ENCODE measurements at regions not wholly inside any gene's neighbourhood (a gene's known extent, or its start where the extent isn't known, plus 50 kb on each side); places are given as distances from the start of the nearest gene placed in this dataset.

DNA sequence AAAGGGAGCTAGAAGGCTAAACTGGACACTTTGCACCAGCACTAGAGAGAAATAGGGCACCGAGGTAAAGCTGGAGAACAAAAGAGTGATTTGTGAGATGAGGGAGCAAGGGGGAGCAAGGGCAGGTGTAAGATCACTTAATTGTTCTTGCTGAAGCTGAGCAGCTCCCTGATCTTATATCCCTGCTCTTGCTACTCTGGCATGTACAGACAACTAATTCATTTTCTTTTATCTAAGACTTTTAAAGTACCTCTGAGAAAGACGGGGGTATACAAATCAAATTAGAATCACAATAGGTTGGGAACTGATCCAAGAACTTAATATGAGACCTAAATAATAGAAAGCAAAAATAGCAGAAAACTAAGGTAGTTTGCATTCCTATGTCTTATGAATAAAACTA lies 381.7 kb upstream of the POU3F2 start:
- H3K9me3 ChIP-seq (ENCODE audit: control insufficient read depth in 2 of 2, low read length in 2 of 2), result no peaks in the 10 kb centered on the region
- H3K4me3 Mint-ChIP-seq, result no peak overlapping the region
- no peaks in the 10 kb centered on the region for H3K27me3 Mint-ChIP-seq
- H3K4me3 ChIP-seq (ENCODE audit: low read depth, low read length), result no peak overlapping the region
- no peaks in the 10 kb centered on the region for H3K36me3 ChIP-seq (ENCODE audit: control insufficient read depth, insufficient read depth, low read length)
- ATAC-seq (ENCODE audit: low read depth in 2 of 2), result no peak
- no peaks in the 10 kb centered on the region for H3K4me1 Mint-ChIP-seq
- H3K4me1 ChIP-seq (ENCODE audit: control insufficient read depth, insufficient read depth, low read length, poor library complexity, severe bottlenecking), result no peaks in the 10 kb centered on the region
- no peak for DNase-seq
- H3K9me3 Mint-ChIP-seq, result peaks cover 0 to 6% (median 0%) of the 10 kb centered on the region in 7 donors
- H3K27ac Mint-ChIP-seq, result no peak overlapping the region
- H3K27me3 ChIP-seq (ENCODE audit: control insufficient read depth, insufficient read depth, low read length), result no peaks in the 10 kb centered on the region
- no peaks in the 10 kb centered on the region for H3K36me3 Mint-ChIP-seq
- no peak overlapping the region for H3K27ac ChIP-seq (ENCODE audit: insufficient read depth, low read length, poor library complexity, severe bottlenecking)

DNA sequence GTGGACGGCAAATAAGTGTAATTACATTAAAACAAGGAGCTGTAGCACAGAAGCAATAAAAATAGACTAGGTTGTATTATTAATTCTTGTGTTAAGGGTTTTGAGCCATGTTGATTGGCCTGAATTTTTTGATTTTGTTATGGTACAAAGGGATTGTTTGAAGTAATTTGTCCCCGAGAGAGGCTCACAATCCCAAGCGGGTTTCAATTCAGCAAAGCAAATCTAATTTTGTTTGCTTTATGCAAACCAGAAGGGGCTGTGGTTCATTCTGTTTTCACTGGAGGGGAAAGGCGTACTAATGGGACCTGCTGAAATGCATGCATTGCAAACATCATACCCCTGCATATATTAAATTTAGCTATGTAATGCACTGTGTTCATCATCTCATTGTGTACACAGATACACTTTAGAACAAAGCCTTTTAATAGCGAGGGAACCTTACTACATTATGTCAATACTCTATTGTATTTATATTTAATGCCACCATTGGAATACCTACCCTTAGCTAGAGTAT lies 379.5 kb upstream of the POU3F2 start:
- no peaks in the 10 kb centered on the region for H3K9me3 ChIP-seq (ENCODE audit: control insufficient read depth in 2 of 2, low read length in 2 of 2)
- no peaks in the 10 kb centered on the region for H3K36me3 Mint-ChIP-seq
- no peak for DNase-seq
- H3K27me3 ChIP-seq (ENCODE audit: control insufficient read depth, insufficient read depth, low read length), result no peaks in the 10 kb centered on the region
- no peaks in the 10 kb centered on the region for H3K4me1 ChIP-seq (ENCODE audit: control insufficient read depth, insufficient read depth, low read length, poor library complexity, severe bottlenecking)
- peaks cover 0 to 6% (median 0%) of the 10 kb centered on the region in 7 donors for H3K9me3 Mint-ChIP-seq
- no peak overlapping the region for H3K27ac ChIP-seq (ENCODE audit: insufficient read depth, low read length, poor library complexity, severe bottlenecking)
- no peaks in the 10 kb centered on the region for H3K4me1 Mint-ChIP-seq
- H3K36me3 ChIP-seq (ENCODE audit: control insufficient read depth, insufficient read depth, low read length), result no peaks in the 10 kb centered on the region
- no peaks in the 10 kb centered on the region for H3K27me3 Mint-ChIP-seq
- no peak overlapping the region for H3K4me3 Mint-ChIP-seq
- ATAC-seq (ENCODE audit: low read depth in 2 of 2), result no peak
- no peak overlapping the region for H3K4me3 ChIP-seq (ENCODE audit: low read depth, low read length)
- peak overlapping the region in 1 of 3 donors; percentile 50 for H3K27ac Mint-ChIP-seq

DNA sequence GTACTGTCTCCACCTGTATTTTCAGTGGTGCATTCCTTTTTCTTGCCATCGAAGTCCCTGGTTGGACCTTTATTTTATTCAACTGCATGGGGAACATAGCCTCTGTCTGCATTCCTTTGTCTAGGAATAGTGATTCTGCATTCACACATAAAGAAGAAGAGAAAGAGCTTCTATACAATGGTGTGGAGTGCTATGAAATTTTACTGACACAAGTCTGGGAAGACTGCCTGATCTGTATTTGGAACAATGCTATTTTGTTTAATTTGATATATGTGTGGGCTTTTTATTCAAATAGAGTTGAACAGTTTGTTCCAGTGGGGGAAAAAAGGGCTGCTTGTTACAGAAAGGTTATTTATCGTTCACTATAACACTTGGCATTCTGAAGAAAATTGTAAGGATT lies 375.7 kb upstream of the POU3F2 start:
- no peaks in the 10 kb centered on the region for H3K36me3 ChIP-seq (ENCODE audit: control insufficient read depth, insufficient read depth, low read length)
- no peak overlapping the region for H3K27ac Mint-ChIP-seq
- no peaks in the 10 kb centered on the region for H3K9me3 Mint-ChIP-seq
- DNase-seq (no peak), ATAC-seq (ENCODE audit: low read depth in 2 of 2) (no peak)
- no peaks in the 10 kb centered on the region for H3K4me1 Mint-ChIP-seq
- no peaks in the 10 kb centered on the region for H3K9me3 ChIP-seq (ENCODE audit: control insufficient read depth in 2 of 2, low read length in 2 of 2)
- peaks cover 4% of the 10 kb centered on the region for H3K27me3 Mint-ChIP-seq
- H3K4me3 ChIP-seq (ENCODE audit: low read depth, low read length), result no peak overlapping the region
- H3K27me3 ChIP-seq (ENCODE audit: control insufficient read depth, insufficient read depth, low read length), result no peaks in the 10 kb centered on the region
- H3K36me3 Mint-ChIP-seq, result no peaks in the 10 kb centered on the region
- no peaks in the 10 kb centered on the region for H3K4me1 ChIP-seq (ENCODE audit: control insufficient read depth, insufficient read depth, low read length, poor library complexity, severe bottlenecking)
- H3K4me3 Mint-ChIP-seq, result no peak overlapping the region
- H3K27ac ChIP-seq (ENCODE audit: insufficient read depth, low read length, poor library complexity, severe bottlenecking), result no peak overlapping the region

DNA sequence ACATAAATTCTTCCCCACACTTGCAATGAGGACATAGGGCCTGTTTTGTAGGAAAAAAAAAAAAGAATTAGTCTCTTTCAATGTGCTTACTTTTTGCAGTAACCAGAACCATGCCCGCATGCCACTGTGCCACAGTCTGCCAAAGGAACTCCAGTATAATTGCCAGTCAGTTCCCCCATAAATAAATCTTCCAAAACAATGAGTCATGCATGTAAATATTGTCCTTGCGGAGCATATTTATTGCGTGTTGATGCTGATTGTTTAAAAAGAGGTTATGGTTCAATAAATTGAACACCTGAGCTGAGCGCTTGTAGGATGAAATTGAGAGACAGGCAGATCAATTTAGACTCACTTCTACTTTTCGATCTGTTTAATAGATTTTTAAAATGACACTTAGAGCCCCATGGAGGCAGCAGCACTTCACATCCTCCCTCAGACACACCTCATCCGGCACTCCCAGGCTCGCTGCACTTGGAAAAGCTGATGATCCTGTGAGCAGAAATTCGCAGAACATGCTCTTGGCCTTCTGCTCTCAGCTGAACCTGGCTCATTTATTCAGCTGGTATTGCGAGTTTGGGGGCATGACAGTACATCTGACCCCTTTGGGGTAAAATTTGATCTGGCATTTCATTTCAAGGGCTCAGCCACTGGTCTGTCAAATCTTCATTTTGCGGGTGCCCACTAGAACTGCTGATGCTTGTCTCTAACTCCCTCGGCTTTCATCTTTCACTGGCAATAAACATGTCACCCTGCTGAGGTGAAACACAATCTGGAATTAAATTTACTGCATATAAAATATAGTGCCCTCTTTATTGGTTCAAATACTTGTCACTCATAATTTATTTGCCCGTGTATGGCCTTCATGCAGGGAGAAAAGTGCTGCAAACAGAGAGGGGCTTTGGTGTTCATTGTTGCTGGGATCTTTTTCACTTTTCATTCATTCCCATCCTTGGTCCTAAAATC lies 371.1 kb upstream of the POU3F2 start:
- H3K27me3 ChIP-seq (ENCODE audit: control insufficient read depth, insufficient read depth, low read length), result no peaks in the 10 kb centered on the region
- peaks cover 0 to 4% (median 0%) of the 10 kb centered on the region in 7 donors for H3K9me3 Mint-ChIP-seq

DNA sequence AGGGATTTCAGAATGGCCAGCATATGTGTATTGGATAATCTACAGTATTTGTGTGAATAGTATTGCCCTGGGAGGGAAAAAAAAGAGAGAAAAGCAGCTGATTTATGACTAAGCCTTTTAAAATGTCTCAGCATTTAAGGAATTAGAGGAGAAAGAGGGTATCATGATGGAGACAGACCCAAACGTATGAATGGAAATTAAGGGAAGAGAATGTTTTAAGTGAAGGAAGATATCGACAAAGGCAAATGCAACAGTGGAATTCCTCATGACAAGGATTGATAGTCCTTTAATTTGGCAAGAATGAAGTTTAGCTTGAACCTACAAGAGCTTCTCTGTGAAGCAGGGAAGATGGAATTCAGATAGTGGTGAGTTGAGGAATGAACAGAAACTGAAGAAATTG lies 367.3 kb upstream of the POU3F2 start:
- Histone ChIP-seq H3K4me3 (ENCODE audit: low read depth, low read length) (no peak overlapping the region), H3K27ac (ENCODE audit: insufficient read depth, low read length, poor library complexity, severe bottlenecking) (no peak overlapping the region), H3K9me3 (ENCODE audit: control insufficient read depth in 2 of 2, low read length in 2 of 2) (peaks cover 0 to 4% of the 10 kb centered on the region in 2 experiments), H3K27me3 (ENCODE audit: control insufficient read depth, insufficient read depth, low read length) (no peaks in the 10 kb centered on the region), H3K4me1 (ENCODE audit: control insufficient read depth, insufficient read depth, low read length, poor library complexity, severe bottlenecking) (no peaks in the 10 kb centered on the region), H3K36me3 (ENCODE audit: control insufficient read depth, insufficient read depth, low read length) (no peaks in the 10 kb centered on the region)
- DNase-seq (no peak), ATAC-seq (ENCODE audit: low read depth in 2 of 2) (no peak)
- Mint-ChIP-seq H3K4me3 (no peak overlapping the region), H3K27me3 (peaks cover 2% of the 10 kb centered on the region), H3K4me1 (no peaks in the 10 kb centered on the region), H3K9me3 (peaks cover 0 to 10% (median 4%) of the 10 kb centered on the region in 7 donors), H3K27ac (no peak overlapping the region), H3K36me3 (no peaks in the 10 kb centered on the region)

More for the DNA sequence above, 371.1 kb upstream of the POU3F2 start:
- no peaks in the 10 kb centered on the region for H3K36me3 ChIP-seq (ENCODE audit: control insufficient read depth, insufficient read depth, low read length)
- Mint-ChIP-seq H3K36me3 (no peaks in the 10 kb centered on the region), H3K4me1 (no peaks in the 10 kb centered on the region), H3K27ac (no peak overlapping the region), H3K27me3 (peaks cover 4% of the 10 kb centered on the region), H3K4me3 (no peak overlapping the region)
- no peak overlapping the region for H3K27ac ChIP-seq (ENCODE audit: insufficient read depth, low read length, poor library complexity, severe bottlenecking)
- no peaks in the 10 kb centered on the region for H3K4me1 ChIP-seq (ENCODE audit: control insufficient read depth, insufficient read depth, low read length, poor library complexity, severe bottlenecking)
- no peak for DNase-seq
- H3K9me3 ChIP-seq (ENCODE audit: control insufficient read depth in 2 of 2, low read length in 2 of 2), result no peaks in the 10 kb centered on the region
- no peak for ATAC-seq (ENCODE audit: low read depth in 2 of 2)
- H3K4me3 ChIP-seq (ENCODE audit: low read depth, low read length), result no peak overlapping the region

DNA sequence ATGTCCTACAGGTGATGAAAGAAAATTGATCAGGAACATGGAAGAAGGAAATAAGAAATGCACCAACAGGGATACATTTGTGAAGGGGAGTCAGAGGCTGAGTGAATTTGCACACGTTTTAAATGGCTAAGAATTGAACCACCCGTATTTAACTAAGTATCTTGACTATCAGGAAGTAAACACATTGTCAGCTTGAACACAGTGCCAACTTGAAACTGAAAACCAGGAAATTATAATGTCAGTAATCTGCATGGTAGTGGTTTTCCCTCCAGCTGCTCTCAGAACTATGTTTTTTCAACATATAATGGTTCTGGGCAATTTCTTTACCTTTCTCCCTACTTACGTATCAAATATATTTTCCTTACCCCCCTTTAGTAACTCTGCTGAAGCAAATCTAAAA lies 366.5 kb upstream of the POU3F2 start:
- Histone ChIP-seq H3K27ac (ENCODE audit: insufficient read depth, low read length, poor library complexity, severe bottlenecking) (no peak overlapping the region), H3K4me1 (ENCODE audit: control insufficient read depth, insufficient read depth, low read length, poor library complexity, severe bottlenecking) (no peaks in the 10 kb centered on the region), H3K4me3 (ENCODE audit: low read depth, low read length) (no peak overlapping the region), H3K36me3 (ENCODE audit: control insufficient read depth, insufficient read depth, low read length) (no peaks in the 10 kb centered on the region), H3K9me3 (ENCODE audit: control insufficient read depth in 2 of 2, low read length in 2 of 2) (peaks cover 0 to 4% of the 10 kb centered on the region in 2 experiments), H3K27me3 (ENCODE audit: control insufficient read depth, insufficient read depth, low read length) (no peaks in the 10 kb centered on the region)
- H3K36me3 Mint-ChIP-seq, result no peaks in the 10 kb centered on the region
- peaks cover 1 to 14% (median 4%) of the 10 kb centered on the region in 7 donors for H3K9me3 Mint-ChIP-seq
- no peaks in the 10 kb centered on the region for H3K27me3 Mint-ChIP-seq
- no peaks in the 10 kb centered on the region for H3K4me1 Mint-ChIP-seq
- H3K27ac Mint-ChIP-seq, result no peak overlapping the region
- no peak overlapping the region for H3K4me3 Mint-ChIP-seq
- no peak for ATAC-seq (ENCODE audit: low read depth in 2 of 2)
- no peak for DNase-seq

DNA sequence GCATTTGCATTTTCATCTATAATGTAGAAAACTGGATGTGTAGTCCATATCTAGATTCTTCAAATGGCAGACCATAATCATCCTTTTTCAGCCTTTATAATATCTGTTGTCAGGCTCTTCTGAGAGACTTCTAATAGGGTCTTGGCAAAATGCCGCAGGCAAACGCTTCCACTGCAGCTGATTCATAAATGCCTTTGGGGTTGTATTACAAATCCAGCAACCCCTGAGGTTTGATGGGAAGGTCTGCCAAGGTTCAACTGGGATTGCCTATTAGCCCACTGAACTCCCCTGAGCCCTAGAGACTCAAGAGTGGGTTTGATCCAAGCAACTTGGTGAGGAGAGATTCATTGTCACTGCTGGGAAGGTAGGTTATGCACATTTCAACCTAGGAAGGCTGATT lies 365.2 kb upstream of the POU3F2 start:
- H3K36me3 Mint-ChIP-seq, result no peaks in the 10 kb centered on the region
- Histone ChIP-seq H3K9me3 (ENCODE audit: control insufficient read depth in 2 of 2, low read length in 2 of 2) (peaks cover 0 to 4% of the 10 kb centered on the region in 2 experiments), H3K27ac (ENCODE audit: insufficient read depth, low read length, poor library complexity, severe bottlenecking) (no peak overlapping the region), H3K36me3 (ENCODE audit: control insufficient read depth, insufficient read depth, low read length) (no peaks in the 10 kb centered on the region), H3K27me3 (ENCODE audit: control insufficient read depth, insufficient read depth, low read length) (no peaks in the 10 kb centered on the region), H3K4me1 (ENCODE audit: control insufficient read depth, insufficient read depth, low read length, poor library complexity, severe bottlenecking) (no peaks in the 10 kb centered on the region), H3K4me3 (ENCODE audit: low read depth, low read length) (no peak overlapping the region)
- peaks cover 1 to 14% (median 4%) of the 10 kb centered on the region in 7 donors for H3K9me3 Mint-ChIP-seq
- H3K4me3 Mint-ChIP-seq, result no peak overlapping the region
- no peak overlapping the region for H3K27ac Mint-ChIP-seq
- DNase-seq, result no peak
- H3K27me3 Mint-ChIP-seq, result no peaks in the 10 kb centered on the region
- H3K4me1 Mint-ChIP-seq, result no peaks in the 10 kb centered on the region
- ATAC-seq (ENCODE audit: low read depth in 2 of 2), result no peak

DNA sequence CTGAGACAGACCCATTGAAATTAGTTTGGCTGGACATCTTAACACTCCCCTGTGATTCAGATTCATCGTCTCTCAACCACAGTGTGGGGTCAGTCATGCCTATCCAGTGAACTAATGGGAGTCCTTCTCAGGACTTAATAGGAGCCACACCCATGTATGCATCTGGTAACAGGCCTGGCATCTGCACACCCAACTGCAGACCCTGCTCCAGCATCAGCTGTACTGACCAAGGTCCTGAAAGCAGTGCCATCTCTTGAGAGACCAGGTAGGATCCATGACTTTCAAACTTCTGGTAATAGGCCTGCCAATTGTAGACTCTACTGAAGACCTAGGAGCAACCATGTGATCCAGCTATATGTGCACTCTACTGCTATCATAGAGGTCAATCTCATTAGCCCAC lies 363.6 kb upstream of the POU3F2 start:
- no peak overlapping the region for H3K4me3 Mint-ChIP-seq
- H3K36me3 Mint-ChIP-seq, result no peaks in the 10 kb centered on the region
- H3K27me3 Mint-ChIP-seq, result no peaks in the 10 kb centered on the region
- ATAC-seq (ENCODE audit: low read depth in 2 of 2) (no peak), DNase-seq (no peak)
- H3K27me3 ChIP-seq (ENCODE audit: control insufficient read depth, insufficient read depth, low read length), result no peaks in the 10 kb centered on the region
- no peak overlapping the region for H3K27ac ChIP-seq (ENCODE audit: insufficient read depth, low read length, poor library complexity, severe bottlenecking)
- no peaks in the 10 kb centered on the region for H3K4me1 ChIP-seq (ENCODE audit: control insufficient read depth, insufficient read depth, low read length, poor library complexity, severe bottlenecking)
- no peak overlapping the region for H3K4me3 ChIP-seq (ENCODE audit: low read depth, low read length)
- no peak overlapping the region for H3K27ac Mint-ChIP-seq
- H3K9me3 Mint-ChIP-seq, result peaks cover 1 to 14% (median 4%) of the 10 kb centered on the region in 7 donors
- H3K36me3 ChIP-seq (ENCODE audit: control insufficient read depth, insufficient read depth, low read length), result no peaks in the 10 kb centered on the region
- peaks cover 0 to 4% of the 10 kb centered on the region in 2 experiments for H3K9me3 ChIP-seq (ENCODE audit: control insufficient read depth in 2 of 2, low read length in 2 of 2)
- H3K4me1 Mint-ChIP-seq, result no peaks in the 10 kb centered on the region

All from CD4-positive, CD25-positive, alpha-beta regulatory T cell (primary cell).